DND-41 (cell line): ENCODE measurements at regions not wholly inside any gene's neighbourhood (a gene's known extent, or its start where the extent isn't known, plus 50 kb on each side); places are given as distances from the start of the nearest gene placed in this dataset.

Source experiments
- CTCF ChIP-seq: IDR thresholded peaks from 2 replicates; pipeline ENCODE4 v1.5.1; 2012; ENCODE audit warnings: borderline replicate concordance, low read length, moderate library complexity, mild to moderate bottlenecking; ENCODE audit not compliant: poor library complexity, severe bottlenecking; ENCODE audit errors: extremely low read depth
- EZH2 ChIP-seq: IDR thresholded peaks from 3 replicates; pipeline ENCODE4 v1.6.1; 2012; ENCODE audit warnings: borderline replicate concordance, low read depth, mild to moderate bottlenecking, moderate library complexity, low read length, inconsistent platforms; ENCODE audit not compliant: severe bottlenecking

- TF ChIP-seq CTCF (no peak), EZH2 (no peak)
Measured at GRCh38 chr7:18366394-18366793, 129.2 kb upstream of the HDAC9 start.
